ENCODE measurements at regions not wholly inside any gene's neighbourhood (a gene's known extent, or its start where the extent isn't known, plus 50 kb on each side); places are given as distances from the start of the nearest gene placed in this dataset.

DNA sequence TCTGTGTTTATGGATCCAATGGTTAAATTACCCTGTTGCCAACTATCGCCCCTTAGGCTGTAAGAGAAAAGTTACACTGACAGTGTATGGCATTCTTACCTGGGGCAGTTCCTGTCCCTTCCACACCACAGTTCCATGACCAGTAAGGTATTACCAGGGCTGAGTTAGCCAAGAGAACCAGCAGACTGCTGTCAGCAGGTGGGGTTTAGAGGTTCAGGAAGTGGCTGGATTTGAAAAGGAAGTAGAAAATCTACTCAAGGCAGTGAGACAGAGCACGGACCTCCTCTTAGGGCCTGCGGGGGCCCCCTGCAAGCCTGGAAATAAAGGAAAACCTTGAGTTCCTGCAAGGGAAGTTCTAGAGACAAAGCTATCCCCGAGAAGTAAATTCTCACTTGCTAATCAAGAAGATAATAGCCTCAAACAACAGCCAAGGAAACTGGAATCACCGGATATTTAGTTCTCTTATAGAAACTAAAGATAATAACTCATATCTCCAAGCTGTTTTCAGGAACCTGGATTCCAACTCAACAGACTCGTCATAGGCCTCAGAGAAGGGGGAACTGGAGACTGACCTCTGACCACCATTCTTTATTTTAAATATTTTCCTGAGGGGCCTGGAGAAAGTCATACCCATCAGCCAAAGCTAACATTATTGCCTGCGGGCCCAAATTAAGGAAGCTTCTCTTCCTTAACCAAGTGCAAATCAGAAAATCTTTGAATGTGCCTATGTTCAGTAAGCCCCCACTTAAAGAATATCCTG lies 161.7 kb downstream of the ANXA2 start:
- Histone ChIP-seq H3K4me1 (no peaks in the 10 kb centered on the region), H3K9me3 (ENCODE audit: control insufficient read depth, low read length) (no peaks in the 10 kb centered on the region), H3K4me2 (ENCODE audit: low read length) (no peak overlapping the region), H2AFZ (no peak overlapping the region), H3K9ac (no peak overlapping the region), H3K27me3 (ENCODE audit: control insufficient read depth, insufficient read depth, low read length) (no peaks in the 10 kb centered on the region), H3K79me2 (no peaks in the 10 kb centered on the region), H3K4me3 (ENCODE audit: low read depth, low read length) (no peak overlapping the region), H3K27ac (no peak overlapping the region), H3K36me3 (ENCODE audit: control insufficient read depth, insufficient read depth, low read length) (no peaks in the 10 kb centered on the region)
- TF ChIP-seq, protein P1, sequence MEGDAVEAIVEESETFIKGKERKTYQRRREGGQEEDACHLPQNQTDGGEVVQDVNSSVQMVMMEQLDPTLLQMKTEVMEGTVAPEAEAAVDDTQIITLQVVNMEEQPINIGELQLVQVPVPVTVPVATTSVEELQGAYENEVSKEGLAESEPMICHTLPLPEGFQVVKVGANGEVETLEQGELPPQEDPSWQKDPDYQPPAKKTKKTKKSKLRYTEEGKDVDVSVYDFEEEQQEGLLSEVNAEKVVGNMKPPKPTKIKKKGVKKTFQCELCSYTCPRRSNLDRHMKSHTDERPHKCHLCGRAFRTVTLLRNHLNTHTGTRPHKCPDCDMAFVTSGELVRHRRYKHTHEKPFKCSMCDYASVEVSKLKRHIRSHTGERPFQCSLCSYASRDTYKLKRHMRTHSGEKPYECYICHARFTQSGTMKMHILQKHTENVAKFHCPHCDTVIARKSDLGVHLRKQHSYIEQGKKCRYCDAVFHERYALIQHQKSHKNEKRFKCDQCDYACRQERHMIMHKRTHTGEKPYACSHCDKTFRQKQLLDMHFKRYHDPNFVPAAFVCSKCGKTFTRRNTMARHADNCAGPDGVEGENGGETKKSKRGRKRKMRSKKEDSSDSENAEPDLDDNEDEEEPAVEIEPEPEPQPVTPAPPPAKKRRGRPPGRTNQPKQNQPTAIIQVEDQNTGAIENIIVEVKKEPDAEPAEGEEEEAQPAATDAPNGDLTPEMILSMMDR (IDR thresholded peaks at IDR 0.05) = no peak

DNA sequence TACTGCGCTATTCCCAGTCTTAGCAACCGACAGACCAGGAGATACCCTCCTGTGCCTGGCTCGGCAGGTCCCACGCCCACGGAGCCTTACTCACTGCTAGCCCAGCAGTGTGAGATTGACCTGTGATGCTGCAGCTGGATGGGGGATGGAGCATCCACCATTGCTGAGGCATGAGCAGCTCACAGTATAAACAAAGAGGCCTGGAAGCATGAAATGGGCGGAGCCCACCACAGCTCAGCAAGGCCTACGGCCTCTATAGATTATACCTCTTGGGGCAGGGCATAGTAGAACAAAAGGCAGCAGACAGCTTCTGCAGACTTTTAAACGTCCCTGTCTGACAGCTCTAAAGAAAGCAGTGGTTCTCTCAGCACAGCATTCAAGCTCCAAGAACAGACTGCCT lies 160.3 kb downstream of the ANXA2 start:
- Histone ChIP-seq H3K27ac (no peak overlapping the region), H2AFZ (no peak overlapping the region), H3K79me2 (no peaks in the 10 kb centered on the region), H3K9ac (no peak overlapping the region), H3K27me3 (ENCODE audit: control insufficient read depth, insufficient read depth, low read length) (no peaks in the 10 kb centered on the region), H3K4me3 (ENCODE audit: low read depth, low read length) (no peak overlapping the region), H3K9me3 (ENCODE audit: control insufficient read depth, low read length) (no peaks in the 10 kb centered on the region), H3K36me3 (ENCODE audit: control insufficient read depth, insufficient read depth, low read length) (no peaks in the 10 kb centered on the region), H3K4me2 (ENCODE audit: low read length) (no peak overlapping the region), H3K4me1 (no peaks in the 10 kb centered on the region)
- TF ChIP-seq, protein P1 (IDR thresholded peaks at IDR 0.05) = no peak

DNA sequence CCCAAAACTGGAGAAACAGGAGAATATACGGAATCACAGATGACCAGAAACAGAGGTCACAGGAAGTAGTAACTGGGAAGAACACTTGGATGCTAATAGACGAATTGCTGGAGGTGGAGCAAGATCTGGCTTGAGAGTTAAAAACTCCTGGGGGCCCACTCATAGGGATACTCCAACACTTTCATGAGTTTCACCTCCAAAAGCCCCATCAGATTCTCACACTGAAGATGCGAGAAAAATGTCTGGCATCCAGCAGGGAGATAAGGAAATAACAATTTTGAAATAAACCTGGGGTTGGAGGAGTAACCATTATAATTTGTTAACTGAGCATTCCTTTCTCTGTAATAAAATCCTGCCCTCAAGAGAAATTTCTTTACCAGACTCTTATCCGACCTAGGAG lies 154.0 kb downstream of the ANXA2 start:
- Histone ChIP-seq H3K79me2 (no peaks in the 10 kb centered on the region), H3K9me3 (ENCODE audit: control insufficient read depth, low read length) (no peaks in the 10 kb centered on the region), H3K27ac (no peak overlapping the region), H3K4me1 (no peaks in the 10 kb centered on the region), H3K9ac (no peak overlapping the region), H2AFZ (no peak overlapping the region), H3K4me2 (ENCODE audit: low read length) (no peak overlapping the region), H3K4me3 (ENCODE audit: low read depth, low read length) (no peak overlapping the region), H3K36me3 (ENCODE audit: control insufficient read depth, insufficient read depth, low read length) (no peaks in the 10 kb centered on the region), H3K27me3 (ENCODE audit: control insufficient read depth, insufficient read depth, low read length) (no peaks in the 10 kb centered on the region)
- TF ChIP-seq, protein P1 (IDR thresholded peaks at IDR 0.05) = no peak

DNA sequence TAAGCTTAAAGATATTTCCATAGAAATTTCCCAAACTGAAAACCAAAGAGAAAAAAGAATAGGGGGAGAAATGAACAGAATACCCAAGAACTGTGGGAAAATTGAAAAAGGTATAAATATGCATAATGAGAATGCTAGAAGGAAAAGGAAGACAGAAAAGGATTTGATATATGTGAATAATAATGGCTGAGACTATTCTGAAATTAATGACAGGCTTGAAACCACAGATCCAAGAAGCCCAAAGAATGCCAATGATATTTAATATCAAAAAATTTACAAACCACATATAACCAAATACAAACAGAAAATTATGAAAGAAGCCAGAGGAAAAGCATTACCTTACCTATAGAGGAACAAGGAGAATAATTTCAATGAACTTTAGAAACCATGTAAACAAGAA lies 153.0 kb downstream of the ANXA2 start:
- Histone ChIP-seq H3K27ac (no peak overlapping the region), H3K9ac (no peak overlapping the region), H3K4me1 (no peaks in the 10 kb centered on the region), H3K4me2 (ENCODE audit: low read length) (no peak overlapping the region), H3K4me3 (ENCODE audit: low read depth, low read length) (no peak overlapping the region), H3K79me2 (no peaks in the 10 kb centered on the region), H3K36me3 (ENCODE audit: control insufficient read depth, insufficient read depth, low read length) (no peaks in the 10 kb centered on the region), H3K27me3 (ENCODE audit: control insufficient read depth, insufficient read depth, low read length) (no peaks in the 10 kb centered on the region), H3K9me3 (ENCODE audit: control insufficient read depth, low read length) (no peaks in the 10 kb centered on the region), H2AFZ (no peak overlapping the region)
- TF ChIP-seq, protein P1 (IDR thresholded peaks at IDR 0.05) = no peak

DNA sequence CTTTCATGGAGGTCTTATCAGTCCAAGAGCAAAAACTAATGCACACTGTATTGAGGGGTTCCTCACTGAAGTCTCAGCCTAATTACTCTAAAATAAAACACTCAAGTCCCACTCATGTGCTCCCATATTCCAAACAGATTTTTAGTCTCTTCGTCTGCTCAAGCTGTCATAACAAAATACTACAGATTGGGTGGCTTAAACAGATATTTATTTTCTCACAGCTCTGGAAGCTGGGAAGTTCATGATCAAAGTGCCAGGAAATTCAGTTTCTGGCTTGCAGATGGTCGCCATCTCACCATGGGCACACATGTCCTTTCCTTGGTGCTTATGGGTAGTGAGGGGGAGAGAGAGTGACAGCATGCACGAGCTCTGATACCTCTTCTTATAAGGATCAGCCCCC lies 147.5 kb downstream of the ANXA2 start:
- TF ChIP-seq, protein P1 (IDR thresholded peaks at IDR 0.05) = no peak
- H3K9ac ChIP-seq = no peak overlapping the region
- H3K27ac ChIP-seq = no peak overlapping the region
- no peaks in the 10 kb centered on the region for H3K9me3 ChIP-seq (ENCODE audit: control insufficient read depth, low read length)
- H3K4me2 ChIP-seq (ENCODE audit: low read length) = no peak overlapping the region
- no peak overlapping the region for H2AFZ ChIP-seq
- no peaks in the 10 kb centered on the region for H3K36me3 ChIP-seq (ENCODE audit: control insufficient read depth, insufficient read depth, low read length)
- no peaks in the 10 kb centered on the region for H3K4me1 ChIP-seq
- no peaks in the 10 kb centered on the region for H3K27me3 ChIP-seq (ENCODE audit: control insufficient read depth, insufficient read depth, low read length)
- H3K79me2 ChIP-seq = no peaks in the 10 kb centered on the region
- no peak overlapping the region for H3K4me3 ChIP-seq (ENCODE audit: low read depth, low read length)

All from parathyroid adenoma (tissue), 2 donors.